ENCODE measurements at regions not wholly inside any gene's neighbourhood (a gene's known extent, or its start where the extent isn't known, plus 50 kb on each side); places are given as distances from the start of the nearest gene placed in this dataset.
"Not testable (repeated sequence)": the region's sequence is repeated elsewhere in the genome, so short reads cannot be mapped to it uniquely, and the experiment has no call there.

DNA sequence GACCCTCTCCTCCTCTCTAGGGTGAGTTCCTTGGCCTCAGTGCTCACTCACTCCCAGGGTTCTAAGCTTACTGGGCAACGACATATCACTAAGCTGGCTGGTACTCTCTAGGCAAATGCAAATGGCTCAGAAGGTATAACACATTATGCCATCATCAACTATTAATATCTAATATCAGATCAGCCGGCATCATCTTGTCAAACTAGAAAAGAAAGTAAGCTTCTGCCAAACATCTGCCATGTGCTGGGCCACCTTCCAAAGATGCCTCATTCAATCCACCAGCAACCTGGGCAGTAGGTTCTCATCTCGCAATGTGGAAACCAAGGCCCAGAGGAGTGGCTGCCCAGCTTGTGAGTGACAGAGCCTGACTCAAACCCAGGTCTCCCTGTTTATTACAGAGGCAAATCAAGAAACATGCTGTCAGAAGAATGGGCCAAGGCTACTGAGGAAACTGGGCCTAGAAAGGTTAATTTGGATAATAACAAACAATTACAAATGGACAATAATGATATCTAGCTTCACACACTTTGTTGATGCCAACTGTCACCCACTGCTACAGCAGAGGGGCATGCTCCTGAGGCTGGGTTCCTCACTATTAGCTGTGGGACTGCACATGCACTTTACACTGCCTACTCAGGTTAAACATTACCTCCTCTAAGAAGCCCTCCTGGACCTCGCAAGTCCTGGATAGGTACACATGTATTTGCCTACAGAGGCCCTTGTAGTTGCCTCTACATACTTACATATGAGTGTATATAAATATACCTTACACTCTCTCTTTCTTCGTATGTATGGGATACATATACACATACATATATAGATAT lies 183.3 kb upstream of the JUN start:
- TF ChIP-seq, protein P1, sequence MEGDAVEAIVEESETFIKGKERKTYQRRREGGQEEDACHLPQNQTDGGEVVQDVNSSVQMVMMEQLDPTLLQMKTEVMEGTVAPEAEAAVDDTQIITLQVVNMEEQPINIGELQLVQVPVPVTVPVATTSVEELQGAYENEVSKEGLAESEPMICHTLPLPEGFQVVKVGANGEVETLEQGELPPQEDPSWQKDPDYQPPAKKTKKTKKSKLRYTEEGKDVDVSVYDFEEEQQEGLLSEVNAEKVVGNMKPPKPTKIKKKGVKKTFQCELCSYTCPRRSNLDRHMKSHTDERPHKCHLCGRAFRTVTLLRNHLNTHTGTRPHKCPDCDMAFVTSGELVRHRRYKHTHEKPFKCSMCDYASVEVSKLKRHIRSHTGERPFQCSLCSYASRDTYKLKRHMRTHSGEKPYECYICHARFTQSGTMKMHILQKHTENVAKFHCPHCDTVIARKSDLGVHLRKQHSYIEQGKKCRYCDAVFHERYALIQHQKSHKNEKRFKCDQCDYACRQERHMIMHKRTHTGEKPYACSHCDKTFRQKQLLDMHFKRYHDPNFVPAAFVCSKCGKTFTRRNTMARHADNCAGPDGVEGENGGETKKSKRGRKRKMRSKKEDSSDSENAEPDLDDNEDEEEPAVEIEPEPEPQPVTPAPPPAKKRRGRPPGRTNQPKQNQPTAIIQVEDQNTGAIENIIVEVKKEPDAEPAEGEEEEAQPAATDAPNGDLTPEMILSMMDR (IDR thresholded peaks at IDR 0.05; ENCODE audit: insufficient read depth, low read length), result no peak
- TF ChIP-seq, protein P2, sequence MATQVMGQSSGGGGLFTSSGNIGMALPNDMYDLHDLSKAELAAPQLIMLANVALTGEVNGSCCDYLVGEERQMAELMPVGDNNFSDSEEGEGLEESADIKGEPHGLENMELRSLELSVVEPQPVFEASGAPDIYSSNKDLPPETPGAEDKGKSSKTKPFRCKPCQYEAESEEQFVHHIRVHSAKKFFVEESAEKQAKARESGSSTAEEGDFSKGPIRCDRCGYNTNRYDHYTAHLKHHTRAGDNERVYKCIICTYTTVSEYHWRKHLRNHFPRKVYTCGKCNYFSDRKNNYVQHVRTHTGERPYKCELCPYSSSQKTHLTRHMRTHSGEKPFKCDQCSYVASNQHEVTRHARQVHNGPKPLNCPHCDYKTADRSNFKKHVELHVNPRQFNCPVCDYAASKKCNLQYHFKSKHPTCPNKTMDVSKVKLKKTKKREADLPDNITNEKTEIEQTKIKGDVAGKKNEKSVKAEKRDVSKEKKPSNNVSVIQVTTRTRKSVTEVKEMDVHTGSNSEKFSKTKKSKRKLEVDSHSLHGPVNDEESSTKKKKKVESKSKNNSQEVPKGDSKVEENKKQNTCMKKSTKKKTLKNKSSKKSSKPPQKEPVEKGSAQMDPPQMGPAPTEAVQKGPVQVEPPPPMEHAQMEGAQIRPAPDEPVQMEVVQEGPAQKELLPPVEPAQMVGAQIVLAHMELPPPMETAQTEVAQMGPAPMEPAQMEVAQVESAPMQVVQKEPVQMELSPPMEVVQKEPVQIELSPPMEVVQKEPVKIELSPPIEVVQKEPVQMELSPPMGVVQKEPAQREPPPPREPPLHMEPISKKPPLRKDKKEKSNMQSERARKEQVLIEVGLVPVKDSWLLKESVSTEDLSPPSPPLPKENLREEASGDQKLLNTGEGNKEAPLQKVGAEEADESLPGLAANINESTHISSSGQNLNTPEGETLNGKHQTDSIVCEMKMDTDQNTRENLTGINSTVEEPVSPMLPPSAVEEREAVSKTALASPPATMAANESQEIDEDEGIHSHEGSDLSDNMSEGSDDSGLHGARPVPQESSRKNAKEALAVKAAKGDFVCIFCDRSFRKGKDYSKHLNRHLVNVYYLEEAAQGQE (IDR thresholded peaks at IDR 0.05; ENCODE audit: insufficient replicate concordance, low read depth), result no peak
- TF ChIP-seq GABPA (IDR thresholded peaks at IDR 0.05; ENCODE audit: low read depth) (no peak), POLR2AphosphoS5 (IDR thresholded peaks at IDR 0.05; ENCODE audit: low read depth) (no peak), SPI1 (IDR thresholded peaks at IDR 0.05; ENCODE audit: borderline replicate concordance, low read depth) (no peak)
- H3K27ac ChIP-seq (replicated peaks), result no peak overlapping the region

DNA sequence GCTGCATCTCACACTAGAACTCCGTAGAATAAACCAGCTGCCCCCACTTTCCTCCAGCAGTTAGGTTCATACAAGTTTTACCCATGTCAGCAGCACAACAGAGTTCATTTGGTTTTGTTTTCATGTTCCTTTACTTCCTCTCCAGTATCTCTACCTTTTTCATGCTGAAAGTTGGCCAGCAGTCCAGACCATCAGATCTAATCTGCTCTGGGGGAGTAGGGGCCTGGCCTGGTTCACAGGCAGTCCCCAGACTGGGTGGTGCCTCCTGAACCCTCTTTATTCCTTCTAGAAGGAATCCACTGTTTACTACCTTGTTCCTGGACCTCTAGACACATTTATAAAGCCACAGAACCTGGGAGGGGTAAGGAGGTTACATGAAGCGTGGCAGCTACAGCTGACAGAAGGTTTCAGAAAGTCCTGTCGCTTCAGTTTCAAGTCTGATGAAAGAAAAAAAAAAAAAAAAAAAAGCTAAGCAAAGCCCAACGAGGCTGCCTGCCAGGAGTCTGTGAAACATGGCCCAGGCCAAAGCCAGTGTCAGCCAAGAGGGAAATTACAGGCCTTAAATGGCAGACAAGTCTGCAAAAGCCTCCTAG lies 184.6 kb upstream of the JUN start:
- no peak overlapping the region for H3K27ac ChIP-seq (replicated peaks)
- no peak for DNase-seq (ENCODE audit: low read depth in 1 of 2, low spot score in 1 of 2)
- TF ChIP-seq, protein P1 (IDR thresholded peaks at IDR 0.05; ENCODE audit: insufficient read depth, low read length), result no peak
- TF ChIP-seq SPI1 (IDR thresholded peaks at IDR 0.05; ENCODE audit: borderline replicate concordance, low read depth) (no peak), GABPA (IDR thresholded peaks at IDR 0.05; ENCODE audit: low read depth) (no peak), POLR2AphosphoS5 (IDR thresholded peaks at IDR 0.05; ENCODE audit: low read depth) (no peak)
- TF ChIP-seq, protein P2 (IDR thresholded peaks at IDR 0.05; ENCODE audit: insufficient replicate concordance, low read depth), result no peak
- no peaks in the 10 kb centered on the region for H3K27me3 ChIP-seq (ENCODE audit: insufficient read depth, poor library complexity, severe bottlenecking)
- H3K4me3 ChIP-seq (replicated peaks; ENCODE audit: insufficient read depth, low read length), result no peak overlapping the region

More for the DNA sequence above, 183.3 kb upstream of the JUN start:
- no peak for DNase-seq (ENCODE audit: low read depth in 1 of 2, low spot score in 1 of 2)
- no peak overlapping the region for H3K4me3 ChIP-seq (replicated peaks; ENCODE audit: insufficient read depth, low read length)
- H3K27me3 ChIP-seq (ENCODE audit: insufficient read depth, poor library complexity, severe bottlenecking), result no peaks in the 10 kb centered on the region

DNA sequence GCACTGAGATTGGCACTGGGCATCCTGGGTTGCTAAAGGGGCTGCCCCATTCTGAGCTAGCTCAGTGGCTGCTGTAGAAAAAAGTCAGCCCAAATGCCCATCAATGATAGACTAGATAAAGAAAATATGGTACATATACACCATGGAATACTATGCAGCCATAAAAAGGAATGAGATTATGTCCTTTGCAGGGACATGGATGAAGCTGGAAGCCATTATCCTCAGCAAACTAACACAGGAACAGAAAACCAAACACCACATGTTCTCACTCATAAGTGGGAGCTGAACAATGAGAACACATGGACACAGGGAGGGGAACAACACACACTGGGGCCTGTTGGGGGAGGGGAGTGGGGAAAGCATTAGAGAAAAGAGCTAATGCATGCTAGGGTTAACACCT lies 185.3 kb upstream of the JUN start:
- not testable (repeated sequence) for H3K27me3 ChIP-seq (ENCODE audit: insufficient read depth, poor library complexity, severe bottlenecking); H3K4me3 ChIP-seq (replicated peaks; ENCODE audit: insufficient read depth, low read length); H3K27ac ChIP-seq (replicated peaks); DNase-seq (ENCODE audit: low read depth in 1 of 2, low spot score in 1 of 2)

DNA sequence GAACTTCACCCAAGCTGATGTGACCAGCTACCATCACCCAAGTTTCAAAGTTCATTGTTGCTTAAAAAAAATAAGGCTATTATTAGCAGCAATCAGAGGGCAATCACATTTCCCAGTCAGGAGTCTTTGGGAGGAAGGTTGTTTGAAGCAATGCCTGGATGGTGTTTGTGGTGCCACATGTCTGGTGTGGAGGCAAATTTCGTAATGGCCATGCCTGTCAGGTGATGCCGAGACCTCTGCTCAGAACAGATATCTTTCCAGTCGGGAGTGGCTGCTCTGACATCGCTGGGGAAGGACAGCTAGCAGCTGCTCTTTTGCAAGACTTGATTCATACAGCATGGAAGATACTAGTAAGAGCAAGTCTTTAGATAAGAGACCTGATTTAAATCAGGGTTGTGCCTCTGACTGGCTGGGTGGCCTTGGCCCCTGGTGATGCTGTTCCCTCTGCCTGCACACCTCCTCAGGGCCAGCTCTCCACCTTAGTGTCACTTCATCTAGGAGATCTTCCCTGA lies 187.8 kb upstream of the JUN start:
- no peaks in the 10 kb centered on the region for H3K27me3 ChIP-seq (ENCODE audit: insufficient read depth, poor library complexity, severe bottlenecking)
- peak in 1 of 2 experiments; percentile 15 for DNase-seq (ENCODE audit: low read depth in 1 of 2, low spot score in 1 of 2)
- no peak overlapping the region for H3K27ac ChIP-seq (replicated peaks)
- TF ChIP-seq, protein P2 (IDR thresholded peaks at IDR 0.05; ENCODE audit: insufficient replicate concordance, low read depth), result no peak
- no peak overlapping the region for H3K4me3 ChIP-seq (replicated peaks; ENCODE audit: insufficient read depth, low read length)

All from HL-60 (cell line).